GM19463 (cell line): ENCODE measurements at regions not wholly inside any gene's neighbourhood (a gene's known extent, or its start where the extent isn't known, plus 50 kb on each side); places are given as distances from the start of the nearest gene placed in this dataset.

Source experiments
- ATAC-seq: cut with Tn5 transposase; IDR thresholded peaks from one replicate; pipeline ENCODE4 v1.9.1; 2021; ENCODE audit warnings: mild to moderate bottlenecking, moderate library complexity; ENCODE audit not compliant: unreplicated experiment

DNA sequence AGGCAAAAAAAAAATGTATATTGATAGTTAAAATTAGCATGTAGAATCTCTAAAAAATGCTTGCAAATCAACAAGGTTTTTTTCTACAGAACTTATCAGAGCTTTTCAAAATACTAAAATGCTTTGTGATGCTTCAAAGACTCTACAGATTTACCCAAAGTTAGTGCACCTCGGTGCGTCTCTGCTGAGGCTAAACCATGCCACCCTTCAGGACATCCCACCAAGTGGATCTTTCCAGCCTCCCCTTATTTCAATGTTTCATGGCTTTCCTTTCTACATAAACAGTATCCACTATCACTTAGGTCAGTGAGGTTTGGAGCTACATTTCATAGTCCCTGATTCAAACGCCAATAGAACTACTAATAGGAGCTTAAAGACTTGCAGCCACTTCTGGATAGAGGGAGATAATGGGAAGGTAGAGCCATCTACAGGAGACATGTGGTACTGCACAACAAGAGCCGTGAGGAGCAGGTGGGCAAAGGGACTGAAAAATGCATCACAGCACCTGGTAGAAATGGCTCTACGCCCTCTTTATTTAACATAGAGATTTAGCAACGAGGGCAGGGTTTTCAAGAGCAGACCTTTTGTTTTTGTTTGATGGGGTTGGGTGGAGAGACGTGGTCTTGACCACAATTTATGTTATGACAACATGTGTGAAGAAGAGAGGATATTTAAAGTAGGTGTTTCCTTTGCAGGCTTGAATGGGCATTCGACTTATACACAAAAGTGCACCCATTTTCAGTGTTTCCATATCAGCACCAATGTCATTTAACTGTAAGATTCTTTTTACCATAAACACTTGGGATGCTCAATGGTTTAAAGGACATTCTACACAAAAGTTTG lies 56.1 kb upstream of the SLC35G4 start:
- ATAC-seq: no peak

DNA sequence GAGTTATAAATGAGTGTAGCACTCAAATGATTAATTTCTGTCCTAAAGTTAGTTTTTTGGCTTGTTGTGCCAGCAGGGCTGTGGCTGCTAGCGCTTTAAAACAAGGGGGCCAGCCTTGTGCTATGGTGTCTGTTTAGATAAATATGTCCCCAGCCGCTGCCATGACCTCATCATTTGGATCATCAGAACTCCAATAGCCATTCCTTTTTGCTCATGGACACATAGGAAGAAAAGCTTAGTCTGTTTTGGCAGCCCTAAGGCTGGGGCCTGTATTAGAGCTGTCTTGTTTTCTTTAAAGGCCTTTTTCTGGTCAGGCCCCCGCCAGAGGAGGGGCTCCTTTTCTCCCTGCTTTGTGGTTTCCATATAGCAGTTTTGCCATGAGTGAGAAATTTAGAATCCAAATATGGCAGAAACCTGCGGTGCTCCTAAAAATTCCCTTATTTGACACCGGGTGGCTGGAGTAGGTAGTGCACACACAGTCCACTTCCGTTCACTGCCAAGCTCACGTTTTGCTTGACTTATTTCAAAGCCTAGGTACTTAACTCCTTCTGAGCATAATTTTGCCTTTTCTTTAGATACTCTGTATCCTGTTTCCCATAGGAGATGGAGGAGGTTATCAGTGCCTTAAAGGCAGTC lies 60.4 kb upstream of the SLC35G4 start:
- ATAC-seq: no peak

DNA sequence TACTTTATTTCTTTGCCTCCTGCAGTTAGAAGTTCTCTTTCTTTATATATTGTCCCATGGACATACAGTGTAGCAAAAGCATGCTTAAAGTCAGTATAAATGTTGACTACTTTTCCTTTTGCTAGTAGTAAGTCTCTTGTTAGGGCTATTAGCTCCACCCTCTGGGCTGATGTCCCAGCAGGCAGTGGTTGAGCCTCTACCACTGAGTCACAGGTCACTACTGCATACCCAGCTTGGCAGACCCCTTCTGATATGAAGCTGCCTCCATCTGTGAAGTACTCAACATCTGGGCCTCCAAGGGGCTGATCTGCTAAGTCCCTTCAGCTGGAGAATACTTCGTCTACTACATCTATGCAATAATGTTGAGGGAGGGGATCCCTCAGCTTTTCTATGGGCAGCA lies 61.0 kb upstream of the SLC35G4 start:
- ATAC-seq: no peak

DNA sequence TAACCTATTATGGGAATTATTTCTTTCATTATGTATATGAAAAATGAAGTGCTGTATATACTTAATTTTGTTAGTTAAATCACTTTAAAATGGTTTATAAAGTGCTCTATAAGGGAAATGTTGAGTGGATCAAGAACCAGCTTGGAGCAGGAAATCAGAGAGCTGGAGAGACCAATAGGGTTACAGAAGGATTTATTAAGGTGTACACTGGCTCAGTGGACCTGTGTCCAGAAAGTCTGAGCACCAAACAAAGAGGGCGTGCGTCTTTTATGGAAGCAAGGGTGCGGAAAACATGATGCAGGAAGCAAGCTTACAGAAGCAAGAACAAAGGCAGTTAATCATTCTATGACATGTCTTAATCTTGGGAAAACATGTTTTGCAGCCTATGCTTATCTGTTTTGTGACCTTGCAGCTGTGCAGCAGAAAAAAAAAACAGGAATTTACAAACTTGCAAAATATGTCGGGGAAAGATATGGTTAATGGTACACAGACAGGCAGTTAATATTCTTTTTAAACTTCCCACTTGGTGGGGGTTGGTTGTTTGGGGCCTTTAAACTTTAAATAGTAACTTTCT lies 65.2 kb upstream of the SLC35G4 start:
- ATAC-seq: no peak

DNA sequence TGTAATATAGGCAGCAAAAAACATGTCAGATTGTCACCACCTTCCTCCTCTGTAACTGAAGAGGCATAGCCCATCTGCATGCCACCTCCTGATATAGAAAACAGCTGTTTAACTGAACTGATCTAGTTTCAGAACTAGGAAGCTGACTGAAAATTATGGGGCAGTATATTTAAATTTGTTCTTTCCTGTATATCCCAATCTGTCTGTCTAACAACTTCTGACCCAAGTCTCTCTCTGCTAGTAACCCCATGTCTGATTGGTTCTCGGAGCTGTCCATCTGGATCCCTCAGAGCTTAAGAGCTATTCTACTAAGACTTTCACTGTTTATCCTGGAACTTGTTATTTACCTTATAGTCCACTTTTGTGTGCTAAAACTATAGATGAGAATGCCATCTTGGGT lies 68.2 kb upstream of the SLC35G4 start:
- no peak for ATAC-seq

DNA sequence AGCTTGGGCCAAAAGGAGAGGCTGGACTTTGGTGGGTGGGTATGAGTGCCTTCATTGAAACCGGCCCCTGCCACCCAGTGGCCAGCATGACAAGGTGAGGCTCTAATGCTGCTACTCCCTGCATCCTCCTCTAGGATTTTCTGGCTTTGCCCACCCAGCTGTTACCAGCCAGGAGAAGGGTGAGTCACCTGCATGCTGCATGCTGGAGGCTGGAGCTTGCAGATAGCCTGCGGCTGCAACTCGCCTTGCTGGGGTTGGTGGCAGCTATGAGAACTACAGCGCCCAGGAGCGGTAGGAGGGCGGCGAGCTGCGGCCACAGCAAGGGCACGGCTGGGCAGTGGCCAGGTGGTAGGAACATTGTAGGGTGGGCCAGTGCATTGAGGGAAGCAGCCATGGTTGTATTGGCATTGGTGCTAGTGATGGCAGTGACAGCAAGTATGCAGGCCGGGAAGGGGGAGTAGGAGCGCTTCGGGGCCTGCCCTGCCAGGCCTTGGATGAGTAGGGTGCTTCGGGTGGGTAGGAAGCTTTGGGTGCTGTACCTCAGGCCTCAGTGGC lies 75.4 kb upstream of the SLC35G4 start:
- no peak for ATAC-seq

DNA sequence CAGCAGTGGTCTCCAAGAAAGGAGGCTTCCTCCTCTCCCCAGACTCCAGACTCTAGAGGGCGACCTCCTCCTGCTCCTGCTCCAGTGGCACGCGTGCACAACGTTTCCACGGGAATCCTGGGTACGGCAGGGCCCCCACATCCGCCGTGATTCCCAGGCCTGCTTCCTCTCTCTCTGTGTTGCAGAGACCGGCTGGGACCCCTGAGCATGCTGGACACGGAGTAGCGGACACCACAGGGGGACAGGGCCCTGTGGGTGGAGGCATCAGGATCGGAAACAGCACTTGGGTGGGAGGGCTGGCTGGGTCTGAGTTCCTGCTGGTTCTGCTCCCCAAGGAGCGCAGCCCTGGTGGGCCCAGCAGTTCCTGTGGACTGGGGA lies 75.9 kb upstream of the SLC35G4 start:
- no peak for ATAC-seq

DNA sequence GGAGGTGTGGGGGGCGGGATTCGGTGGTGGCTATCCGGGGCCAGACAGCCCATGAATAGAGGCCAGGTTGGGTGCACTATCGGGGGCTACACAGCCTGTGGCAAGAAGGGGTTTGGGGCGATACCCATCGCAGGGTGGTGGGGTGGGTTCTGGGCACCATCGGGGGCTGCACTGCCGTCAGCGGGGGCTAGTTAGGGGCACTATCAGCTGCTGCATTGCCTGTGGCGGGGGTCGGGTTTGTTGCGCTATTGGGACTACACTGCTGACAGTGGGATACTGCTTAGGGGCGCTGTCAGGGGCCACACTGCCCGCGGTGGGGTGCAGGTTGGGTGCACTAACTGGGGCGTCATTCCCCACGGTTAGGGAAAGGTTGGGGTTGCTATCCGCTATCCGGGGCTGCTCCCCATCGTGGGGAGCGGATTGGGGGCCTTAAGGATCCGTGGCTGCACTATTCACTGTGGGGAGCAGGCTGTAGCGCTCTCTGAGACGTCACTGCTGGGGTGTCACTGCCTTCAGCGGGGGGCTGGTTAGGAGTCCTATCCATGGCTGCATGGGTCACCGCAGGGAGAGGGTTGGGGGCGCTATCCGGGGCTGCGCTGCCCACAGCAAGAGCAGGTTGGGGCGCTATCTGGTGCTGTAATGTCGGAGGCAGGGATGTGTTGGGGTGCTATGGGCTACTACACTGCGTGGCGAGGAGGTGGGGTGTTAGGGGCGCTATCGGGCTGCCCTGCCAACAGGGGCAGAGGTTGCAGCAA lies 76.5 kb upstream of the SLC35G4 start:
- no peak for ATAC-seq

DNA sequence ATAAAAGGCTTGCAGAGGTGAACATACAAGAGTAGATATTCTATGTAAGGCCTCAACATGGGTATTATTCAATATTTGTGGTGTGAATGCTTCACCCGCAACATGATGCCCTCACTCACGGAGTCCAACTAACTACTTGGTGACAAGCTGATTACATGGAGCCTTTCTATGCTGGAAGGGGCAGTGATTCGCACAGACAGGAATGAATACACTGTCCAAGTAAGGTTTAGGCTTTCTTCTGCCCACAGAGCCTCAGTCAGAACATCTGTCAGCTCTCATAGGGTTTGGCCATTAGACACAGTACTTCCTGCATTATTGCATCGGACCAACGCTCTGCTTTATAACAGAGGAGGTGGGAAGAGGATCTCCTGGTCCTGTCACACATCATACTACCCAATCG lies 80.3 kb upstream of the SLC35G4 start:
- no peak for ATAC-seq

DNA sequence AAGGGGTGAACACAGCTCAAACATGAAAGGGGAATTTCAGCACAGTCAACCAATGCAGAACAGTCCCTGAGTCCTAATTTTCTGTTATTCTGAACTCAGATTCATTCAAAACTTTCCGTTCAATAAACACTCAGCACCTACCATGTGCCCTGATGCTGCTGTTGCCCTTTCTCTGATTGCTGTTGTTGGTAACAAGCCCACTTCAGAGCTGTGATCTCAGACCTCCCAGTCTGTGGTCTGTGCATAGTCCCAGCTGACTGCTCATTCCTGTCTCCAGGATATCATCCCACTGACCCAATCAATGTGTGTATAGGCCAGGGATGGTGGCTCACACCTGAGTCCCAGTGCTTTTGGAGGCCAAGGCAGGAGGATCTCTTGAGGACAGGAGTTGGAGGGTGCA lies 82.7 kb upstream of the SLC35G4 start:
- no peak for ATAC-seq

DNA sequence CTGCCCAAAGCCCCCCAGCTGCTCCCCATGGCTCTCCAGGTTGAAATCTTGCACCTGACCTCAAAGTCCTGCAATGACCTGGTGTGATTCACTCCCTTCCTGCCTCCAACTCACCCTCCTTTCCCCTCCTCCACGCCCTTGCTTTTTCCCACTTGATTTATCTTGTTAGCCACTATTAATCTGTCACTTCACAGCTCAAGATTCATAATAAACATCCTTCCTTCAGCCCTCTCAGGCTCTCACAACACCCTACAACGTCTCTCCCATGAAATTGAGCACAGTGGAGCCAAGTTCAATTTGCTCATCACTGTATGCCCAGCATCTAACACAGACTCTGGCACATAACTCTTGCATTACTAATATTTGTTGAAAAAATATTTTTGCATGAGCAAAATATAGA lies 85.6 kb upstream of the SLC35G4 start:
- no peak for ATAC-seq

DNA sequence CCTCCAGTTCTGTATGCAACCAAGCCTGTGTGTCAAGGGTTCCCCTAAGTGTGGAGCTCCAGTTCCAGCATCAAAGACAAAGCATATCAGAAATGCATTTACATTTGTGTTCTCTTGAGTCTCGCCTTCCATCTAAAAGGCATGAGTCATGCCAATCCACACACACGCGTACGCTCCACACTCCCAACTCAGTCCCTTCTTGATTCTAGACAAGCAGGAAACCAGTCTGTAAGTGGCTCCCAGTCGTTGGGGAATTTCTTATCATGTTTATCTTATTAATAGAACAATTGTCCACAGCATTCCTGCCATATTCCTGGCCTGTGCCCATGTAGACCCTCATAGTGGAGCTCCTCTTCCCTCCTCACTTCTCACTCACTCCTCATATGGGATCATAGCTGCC lies 86.4 kb upstream of the SLC35G4 start:
- no peak for ATAC-seq

DNA sequence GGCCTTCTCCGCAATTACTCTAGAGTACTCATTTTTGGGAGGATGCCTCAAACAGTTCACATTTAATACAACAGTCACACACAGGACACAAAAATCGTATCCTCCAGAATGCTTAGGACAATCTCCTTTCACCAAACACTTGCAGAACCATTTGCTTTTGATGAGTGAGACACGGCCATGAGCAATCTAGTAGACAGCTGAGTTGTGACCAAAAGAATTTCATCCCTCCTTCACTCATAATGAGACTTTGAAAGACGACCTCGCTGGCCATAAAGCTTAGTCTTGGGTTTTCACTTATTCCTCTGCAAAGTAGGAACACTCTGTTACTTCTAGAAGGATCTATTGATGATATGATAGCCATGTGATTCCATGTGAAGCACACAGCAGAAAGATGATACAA lies 87.5 kb upstream of the SLC35G4 start:
- no peak for ATAC-seq

DNA sequence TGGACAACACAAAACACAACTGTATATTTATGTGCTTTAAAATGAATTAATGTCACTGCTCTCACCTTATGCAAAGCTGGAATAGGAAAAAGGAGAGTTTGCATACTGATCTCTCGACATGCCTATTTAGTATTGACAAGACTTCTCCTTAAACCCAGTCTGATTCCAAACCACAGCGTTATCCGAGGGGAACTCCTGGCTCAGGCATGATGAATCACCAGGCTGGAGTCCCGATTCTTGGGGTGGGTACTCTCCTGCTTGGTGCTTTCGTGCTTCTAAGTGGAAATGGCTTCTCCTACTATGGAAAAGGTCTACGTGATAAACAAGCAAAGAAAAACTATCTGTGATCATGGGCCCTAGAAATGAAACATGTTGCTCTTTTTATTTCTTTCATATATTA lies 88.9 kb upstream of the SLC35G4 start:
- no peak for ATAC-seq

DNA sequence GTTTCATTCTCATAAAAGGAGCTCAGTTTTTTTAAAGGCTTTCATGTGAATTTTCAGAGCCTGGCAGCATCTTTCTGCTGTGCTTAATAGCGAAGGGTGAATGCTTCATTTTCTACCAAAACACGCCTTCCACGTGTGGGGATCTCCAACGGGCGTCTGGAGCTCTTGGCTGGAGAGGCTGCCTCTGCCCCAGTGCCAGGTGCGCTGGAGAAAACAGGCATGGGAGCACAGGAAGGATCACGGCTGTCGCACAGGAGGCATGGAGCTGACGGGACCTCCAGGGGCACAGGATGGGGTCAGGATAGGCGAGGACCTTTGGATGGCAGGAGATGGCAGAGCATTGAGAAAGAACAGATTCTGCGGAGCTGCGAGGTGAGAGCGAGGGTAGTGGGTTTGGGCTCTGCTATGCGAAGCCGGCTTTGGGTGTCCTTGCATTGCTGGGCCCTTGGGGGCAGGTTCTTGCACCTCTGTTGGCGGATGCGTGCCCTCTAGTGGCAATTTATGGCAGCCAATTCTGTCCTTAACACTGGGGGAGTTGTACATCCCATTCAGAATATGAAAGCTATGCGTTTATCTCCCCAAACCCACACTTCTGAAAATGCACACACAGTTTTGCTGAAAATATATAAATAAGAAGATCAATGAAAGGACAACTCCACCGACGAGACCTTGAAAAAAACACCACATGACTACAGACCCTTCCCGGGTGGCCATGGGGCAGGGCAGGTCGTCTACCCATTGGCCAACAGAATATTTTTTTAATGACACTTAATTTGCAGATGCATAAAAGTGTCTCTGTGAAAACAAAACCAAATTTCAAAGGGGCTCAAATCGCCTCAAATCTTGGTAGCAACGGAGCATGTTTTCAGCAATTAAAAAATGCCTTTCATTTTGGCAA lies 90.4 kb upstream of the SLC35G4 start:
- ATAC-seq: peak; percentile 83

DNA sequence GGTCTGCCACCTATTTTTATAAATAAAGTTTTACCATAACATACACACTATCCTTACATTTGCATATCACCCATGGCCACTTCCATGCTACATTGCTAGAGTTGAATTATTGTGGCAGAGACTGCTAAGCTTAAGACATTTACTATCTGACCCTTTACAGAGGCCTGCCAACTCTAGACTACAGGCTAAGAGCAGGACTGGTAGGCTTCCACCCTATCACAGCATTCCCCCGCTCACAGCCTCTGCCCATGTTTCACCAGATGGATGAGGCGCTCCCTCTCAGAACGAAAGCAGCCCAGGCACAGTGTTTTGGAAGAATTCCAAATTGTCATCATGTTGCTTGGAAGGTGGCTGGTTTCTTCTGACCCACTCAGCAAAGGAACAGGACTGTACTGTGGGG lies 91.7 kb upstream of the SLC35G4 start:
- no peak for ATAC-seq

DNA sequence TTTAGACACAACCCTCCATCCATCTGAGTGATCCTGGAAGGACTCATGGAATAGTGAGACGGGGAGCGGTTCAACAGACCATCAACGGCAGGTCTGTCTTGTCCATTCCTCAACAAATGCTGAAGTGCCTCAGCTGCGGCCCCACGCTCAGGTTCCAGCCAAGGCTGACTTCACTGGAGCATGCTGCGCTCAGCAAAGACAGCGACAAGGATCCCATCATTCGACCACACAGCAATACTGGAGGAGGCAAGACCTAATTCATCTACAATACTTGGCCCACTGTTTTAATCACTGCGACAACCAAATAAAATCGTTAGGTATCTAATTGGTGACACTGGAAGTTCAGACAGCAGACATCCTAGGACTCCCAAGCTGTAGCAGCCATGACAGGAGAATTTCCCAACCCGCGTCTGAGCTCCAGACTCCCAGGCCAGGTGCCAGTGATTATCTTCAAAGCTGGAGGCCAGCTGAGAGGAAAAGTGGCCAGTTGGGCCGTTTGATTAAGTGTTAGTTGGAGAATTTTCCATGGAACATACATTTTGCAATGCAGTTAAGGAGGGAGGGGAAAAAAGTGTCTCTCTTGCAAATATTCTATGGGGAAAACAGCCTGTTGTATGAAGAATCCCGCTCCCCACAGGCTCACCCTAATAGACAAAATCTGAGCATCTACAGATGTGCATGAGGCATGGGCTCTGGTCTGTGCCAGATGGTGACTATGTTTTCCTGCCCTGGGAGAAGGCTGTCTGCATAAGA lies 92.5 kb upstream of the SLC35G4 start:
- no peak for ATAC-seq

DNA sequence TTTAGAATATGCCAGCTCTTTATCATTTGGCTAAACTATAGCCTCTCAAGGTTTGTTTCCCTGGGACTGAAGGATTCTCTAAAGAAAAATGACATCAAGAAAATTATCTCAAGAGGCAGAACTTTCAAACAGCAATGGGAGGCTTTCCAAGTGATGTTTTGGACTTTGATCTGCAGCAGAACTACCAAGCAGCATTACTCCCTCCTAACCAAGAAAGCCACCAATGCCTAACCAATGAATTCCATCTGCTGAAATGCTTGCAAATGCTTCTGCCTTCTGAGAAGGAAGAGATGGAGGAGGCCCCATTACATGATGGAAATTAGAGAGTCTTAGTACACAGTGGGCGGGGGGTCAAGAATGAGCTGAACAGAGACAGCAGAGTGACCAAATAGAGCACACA lies 95.1 kb upstream of the SLC35G4 start:
- ATAC-seq: no peak
